Right lobe of liver (tissue), 6 donors: ENCODE measurements at regions not wholly inside any gene's neighbourhood (a gene's known extent, or its start where the extent isn't known, plus 50 kb on each side); places are given as distances from the start of the nearest gene placed in this dataset.

Experiments
- ATAC-seq, 4 donors: fragments of 200-7000 bp; cut with Tn5 transposase; one replicate each; pipeline ENCODE4 v1.9.1; 2020; ENCODE audit warnings: mild to moderate bottlenecking in 4 of 4, moderate library complexity in 4 of 4
- DNase-seq, 3 donors: peaks; one replicate each; pipeline ENCODE4 v3.0.0-alpha.2; 2020
- H3K27ac ChIP-seq, 3 donors: fragments of 200-600 bp; one replicate each; pipeline ENCODE4 v1.8.0; 2022
- H3K27me3 ChIP-seq, 2 donors: fragments of 200-600 bp; one replicate each; pipeline ENCODE4 v1.8.0; 2022
- H3K36me3 ChIP-seq, 4 donors: fragments of 200-600 bp; sonication (generic) in 1 of 4; one replicate each; pipeline versions ENCODE4 v1.5.1 to v1.8.0; 2017 to 2022; ENCODE audit warnings: control low read depth in 1 of 4
- H3K4me1 ChIP-seq, 4 donors: fragments of 200-600 bp; sonication (generic) in 1 of 4; one replicate each; pipeline versions ENCODE4 v1.5.1 to v1.8.0; 2017 to 2022; ENCODE audit warnings: control low read depth in 1 of 4
- H3K4me3 ChIP-seq, 3 donors: fragments of 200-600 bp; one replicate each; pipeline ENCODE4 v1.8.0; 2022
- H3K9me3 ChIP-seq, 4 donors: fragments of 200-600 bp; sonication (generic) in 1 of 4; one replicate each; pipeline versions ENCODE4 v1.5.1 to v1.8.0; 2017 to 2022; ENCODE audit warnings: control low read depth in 1 of 4
- POLR2A ChIP-seq: fragments of 450-650 bp; IDR thresholded peaks from one replicate; pipeline ENCODE4 v1.6.1; 2017; ENCODE audit warnings: antibody characterized with exemption, mild to moderate bottlenecking
- WGBS: methylation state at CpG from one replicate; pipeline ENCODE4 v1.1.6; 2018; ENCODE audit warnings: low coverage, low lambda C conversion rate; ENCODE audit not compliant: insufficient coverage; ENCODE audit errors: missing lambda C conversion rate; 5-methylcytosine and 5-hydroxymethylcytosine counted together
- intact Hi-C, 2 donors: fragments of 100-400 bp; cut with DNase I; formaldehyde crosslinking; loops; one replicate each; pipeline versions ENCODE4 v1.11.2 to v1.14.1; 2022
- TF ChIP-seq, protein P1 (sequence below), 4 donors: fragments of 200-600 bp in 3 of 4; fragments of 450-650 bp in 1 of 4; IDR thresholded peaks; one replicate each; pipeline versions ENCODE4 v1.5.1 to v1.8.0; 2016 to 2022; ENCODE audit warnings: antibody characterized with exemption in 4 of 4, mild to moderate bottlenecking in 2 of 4
- donor health status: DM: no; HTN: yes; CAD: no.
- donor health status: DM: no; HTN: no; CAD: no.
- donor health status: DM: no; HTN: no; CAD: no.
- donor health status: DM: no; HTN: yes; CAD: no.
- donor health status: DM: no; HTN: yes; CAD: no.

DNA sequence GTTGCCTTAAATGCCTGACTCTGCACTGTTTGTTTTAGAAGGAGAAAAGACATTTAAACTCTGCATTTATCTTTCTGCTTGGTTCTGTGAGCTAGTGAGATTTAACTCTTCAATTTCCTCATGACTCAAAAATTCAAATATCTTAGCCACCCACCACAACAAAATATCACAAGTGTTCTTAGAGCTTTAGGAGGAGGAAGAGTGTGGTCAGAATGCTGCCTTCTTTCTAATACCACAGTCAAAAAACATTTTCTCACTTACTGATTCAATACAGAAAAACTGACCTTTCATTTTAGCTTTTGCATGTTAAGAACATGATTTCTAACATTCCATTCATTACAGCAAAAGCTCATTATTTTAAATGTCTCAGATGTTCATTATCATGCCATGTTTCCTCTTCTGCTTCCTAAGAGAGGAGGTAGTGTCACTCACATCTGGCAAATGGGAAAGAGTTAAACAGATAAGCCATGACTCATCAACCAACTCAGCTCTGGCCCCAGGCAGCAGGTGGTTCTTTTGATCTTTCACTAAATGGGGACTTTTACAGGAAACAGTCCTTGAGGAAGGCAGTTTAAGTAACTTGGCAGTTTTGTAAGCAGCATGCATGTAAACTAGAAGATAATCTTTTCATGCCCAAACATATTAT is 56.4 kb upstream of the RNU6-8 start:
- intact Hi-C loops, result loop anchor here in 1 of 2 donors (10.0 kb wide), 1 partner anchor 205 kb away; no protein-coding TSS in a partner anchor
- TF ChIP-seq, protein P1, sequence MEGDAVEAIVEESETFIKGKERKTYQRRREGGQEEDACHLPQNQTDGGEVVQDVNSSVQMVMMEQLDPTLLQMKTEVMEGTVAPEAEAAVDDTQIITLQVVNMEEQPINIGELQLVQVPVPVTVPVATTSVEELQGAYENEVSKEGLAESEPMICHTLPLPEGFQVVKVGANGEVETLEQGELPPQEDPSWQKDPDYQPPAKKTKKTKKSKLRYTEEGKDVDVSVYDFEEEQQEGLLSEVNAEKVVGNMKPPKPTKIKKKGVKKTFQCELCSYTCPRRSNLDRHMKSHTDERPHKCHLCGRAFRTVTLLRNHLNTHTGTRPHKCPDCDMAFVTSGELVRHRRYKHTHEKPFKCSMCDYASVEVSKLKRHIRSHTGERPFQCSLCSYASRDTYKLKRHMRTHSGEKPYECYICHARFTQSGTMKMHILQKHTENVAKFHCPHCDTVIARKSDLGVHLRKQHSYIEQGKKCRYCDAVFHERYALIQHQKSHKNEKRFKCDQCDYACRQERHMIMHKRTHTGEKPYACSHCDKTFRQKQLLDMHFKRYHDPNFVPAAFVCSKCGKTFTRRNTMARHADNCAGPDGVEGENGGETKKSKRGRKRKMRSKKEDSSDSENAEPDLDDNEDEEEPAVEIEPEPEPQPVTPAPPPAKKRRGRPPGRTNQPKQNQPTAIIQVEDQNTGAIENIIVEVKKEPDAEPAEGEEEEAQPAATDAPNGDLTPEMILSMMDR (IDR thresholded peaks at IDR 0.05), result no peak
- Histone ChIP-seq H3K9me3 (peaks cover 0 to 4% (median 0%) of the 10 kb centered on the region in 4 donors), H3K27ac (no peak overlapping the region), H3K4me1 (peaks cover 0 to 6% (median 0%) of the 10 kb centered on the region in 4 donors), H3K4me3 (no peak overlapping the region), H3K27me3 (no peaks in the 10 kb centered on the region), H3K36me3 (no peaks in the 10 kb centered on the region)
- ATAC-seq, result peak in 1 of 4 donors; percentile 68
- DNase-seq, result no peak

DNA sequence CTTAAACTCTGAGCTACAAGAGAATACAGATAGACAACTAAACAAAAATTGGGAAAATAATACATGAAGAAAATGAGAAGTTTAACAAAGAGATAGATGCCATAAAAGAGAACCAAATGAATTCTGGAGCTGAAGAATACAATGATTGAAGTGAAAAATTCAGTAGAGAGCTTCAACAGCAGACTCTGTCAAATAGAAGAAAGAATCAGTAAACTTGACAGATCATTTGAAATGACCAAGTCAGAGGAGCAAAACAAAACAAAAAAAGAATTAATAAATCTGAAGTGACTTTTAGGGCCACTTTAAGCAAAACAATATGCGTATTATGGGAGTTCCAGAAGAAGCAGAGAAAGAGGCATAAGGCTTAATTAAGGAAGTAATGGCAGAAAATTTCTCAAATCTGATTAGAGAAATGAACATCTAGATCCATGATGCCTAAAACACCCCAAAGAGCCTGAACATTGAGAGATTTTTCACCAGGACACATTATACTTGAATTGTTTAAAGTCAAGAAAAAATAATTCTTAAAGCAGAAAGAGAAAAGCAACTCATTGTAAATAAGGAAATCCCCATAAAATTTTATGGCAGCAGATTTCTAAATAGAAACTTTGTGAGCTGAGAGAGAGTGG is 61.0 kb upstream of the RNU6-8 start:
- Histone ChIP-seq H3K4me1 (no peaks in the 10 kb centered on the region), H3K36me3 (no peaks in the 10 kb centered on the region), H3K27ac (no peak overlapping the region), H3K9me3 (peaks cover 0 to 4% (median 0%) of the 10 kb centered on the region in 4 donors), H3K27me3 (no peaks in the 10 kb centered on the region), H3K4me3 (no peak overlapping the region)
- DNase-seq (no peak), ATAC-seq (no peak)
- intact Hi-C loops, result no loop called here
- TF ChIP-seq, protein P1 (IDR thresholded peaks at IDR 0.05), result no peak
- TF ChIP-seq POLR2A, result no peak
- 25% methylated on average over 1 of the region's 1 CpG for WGBS

GRCh38 chr14:32265584-32265983 is 62.5 kb upstream of the RNU6-8 start:
- no peak overlapping the region for H3K4me3 ChIP-seq
- H3K4me1 ChIP-seq, result no peaks in the 10 kb centered on the region
- no peak for ATAC-seq
- 87% methylated on average over 2 of the region's 2 CpGs for WGBS
- intact Hi-C loops, result no loop called here
- no peak for DNase-seq
- peaks cover 0 to 4% (median 0%) of the 10 kb centered on the region in 4 donors for H3K9me3 ChIP-seq
- H3K36me3 ChIP-seq, result no peaks in the 10 kb centered on the region
- H3K27ac ChIP-seq, result no peak overlapping the region
- TF ChIP-seq POLR2A, result no peak
- TF ChIP-seq, protein P1 (IDR thresholded peaks at IDR 0.05), result no peak
- H3K27me3 ChIP-seq, result no peaks in the 10 kb centered on the region

DNA sequence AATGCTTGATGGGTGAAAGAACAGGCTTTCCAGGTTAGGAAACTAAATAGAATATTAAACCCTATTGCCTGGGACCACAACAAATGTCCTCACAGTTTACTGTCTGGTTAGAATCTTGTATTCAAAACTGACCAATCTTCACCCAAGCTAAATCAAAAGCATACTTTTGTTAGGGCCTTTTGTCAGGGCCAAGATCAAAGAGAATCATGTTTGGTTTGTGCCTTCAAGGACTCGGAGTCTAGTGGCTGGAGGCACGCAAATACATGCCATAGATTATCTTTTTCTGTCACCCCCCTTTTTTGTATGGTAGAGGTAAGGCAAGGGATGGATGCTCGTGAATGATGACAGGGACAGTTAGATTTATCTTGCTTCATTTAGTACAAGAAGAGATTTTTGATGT is 51.1 kb upstream of the AKAP6 start:
- Histone ChIP-seq H3K4me1 (no peaks in the 10 kb centered on the region), H3K9me3 (no peaks in the 10 kb centered on the region), H3K4me3 (no peak overlapping the region), H3K36me3 (no peaks in the 10 kb centered on the region), H3K27me3 (no peaks in the 10 kb centered on the region), H3K27ac (no peak overlapping the region)
- no peak for TF ChIP-seq POLR2A
- TF ChIP-seq, protein P1 (IDR thresholded peaks at IDR 0.05), result no peak
- no peak for ATAC-seq
- intact Hi-C loops, result no loop called here
- DNase-seq, result no peak
- 81% methylated on average over 3 of the region's 3 CpGs for WGBS
